ENCODE measurements at regions not wholly inside any gene's neighbourhood (a gene's known extent, or its start where the extent isn't known, plus 50 kb on each side); places are given as distances from the start of the nearest gene placed in this dataset.
"Not testable (repeated sequence)": the region's sequence is repeated elsewhere in the genome, so short reads cannot be mapped to it uniquely, and the experiment has no call there.

GRCh38 chr2:231644426-231644825, 51.8 kb downstream of the TEX44 start:
- DNase-seq: no peak

GRCh38 chr2:231646476-231646875, 53.8 kb downstream of the TEX44 start:
- DNase-seq: no peak

GRCh38 chr2:231648579-231649174, 56.0 kb downstream of the TEX44 start:
- peak; percentile 67 for DNase-seq

- DNase-seq: not testable (repeated sequence)
These were observed 56.8 kb upstream of the PTMA start for GRCh38 chr2:231651561-231651960.

- DNase-seq: no peak
These were observed 52.8 kb upstream of the PTMA start for GRCh38 chr2:231655488-231655887.

GRCh38 chr2:231655894-231656293, 52.4 kb upstream of the PTMA start:
- DNase-seq: no peak
